ENCODE measurements at regions not wholly inside any gene's neighbourhood (a gene's known extent, or its start where the extent isn't known, plus 50 kb on each side); places are given as distances from the start of the nearest gene placed in this dataset.

GRCh38 chr6:27138837-27139755 is 108.4 kb upstream of the PRSS16 start:
- peak overlapping the region; percentile 69 to 98 for H3K27ac ChIP-seq (ENCODE audit: low read depth in 2 of 2, low read length in 1 of 2)
- TF ChIP-seq TCF12 (IDR thresholded peaks at IDR 0.05), result peak; percentile 64
- no peak for TF ChIP-seq JUND (IDR thresholded peaks at IDR 0.05)
- peak; percentile 99 for TF ChIP-seq POLR2AphosphoS5 (IDR thresholded peaks at IDR 0.05; ENCODE audit: low read depth, low read length)
- TF ChIP-seq REST (IDR thresholded peaks at IDR 0.05; ENCODE audit: low read depth, low read length), result peak; percentile 80
- TF ChIP-seq MXI1 (IDR thresholded peaks at IDR 0.05; ENCODE audit: low read depth, low read length), result peak; percentile 31; the same call in 1 of the 2 replicates
- peak; percentile 95 for TF ChIP-seq ZBTB33 (IDR thresholded peaks at IDR 0.05; ENCODE audit: borderline replicate concordance, low read depth)
- TF ChIP-seq MAX (IDR thresholded peaks at IDR 0.05; ENCODE audit: low read depth), result peak; percentile 60; the same call in 1 of the 2 replicates
- TF ChIP-seq CTCF (IDR thresholded peaks at IDR 0.05), result no peak
- no peak for TF ChIP-seq USF2 (IDR thresholded peaks at IDR 0.05; ENCODE audit: borderline replicate concordance, low read depth, low read length)
- no peak for TF ChIP-seq RFX5 (IDR thresholded peaks at IDR 0.05; ENCODE audit: low read length)
- no peak for TF ChIP-seq EZH2phosphoT487 (IDR thresholded peaks at IDR 0.05; ENCODE audit: borderline replicate concordance, low read depth)
- peak; percentile 97 for TF ChIP-seq SIN3A (IDR thresholded peaks at IDR 0.05; ENCODE audit: borderline replicate concordance, low read depth, low read length)
- peak; percentile 82 to 87 for TF ChIP-seq EP300 (IDR thresholded peaks at IDR 0.05; ENCODE audit: borderline replicate concordance in 1 of 2, low read depth in 1 of 2, low read length in 1 of 2)
- peak; percentile 69; the same call in 1 of the 2 replicates for TF ChIP-seq RCOR1 (IDR thresholded peaks at IDR 0.05; ENCODE audit: low read length)
- TF ChIP-seq YY1 (IDR thresholded peaks at IDR 0.05; ENCODE audit: low read depth), result peak; percentile 35; the same call in 1 of the 2 replicates
- TF ChIP-seq FOXJ3 (CRISPR knock-in tag; IDR thresholded peaks at IDR 0.05), result no peak
- peak; percentile 84 for TF ChIP-seq ELF1 (IDR thresholded peaks at IDR 0.05)
- 0 out of 2 replicates have a peak, but pooled peaks have one; percentile 4 for TF ChIP-seq PBX3 (IDR thresholded peaks at IDR 0.05)
- peak; percentile 40; the same call in 1 of the 2 replicates for TF ChIP-seq RXRA (IDR thresholded peaks at IDR 0.05; ENCODE audit: borderline replicate concordance, low read depth)
- peak; percentile 98 for TF ChIP-seq CHD2 (IDR thresholded peaks at IDR 0.05; ENCODE audit: low read length, partially characterized antibody)
- peak; percentile 71 for TF ChIP-seq TAF1 (IDR thresholded peaks at IDR 0.05; ENCODE audit: borderline replicate concordance, low read depth, low read length)
- TF ChIP-seq NFIC (IDR thresholded peaks at IDR 0.05; ENCODE audit: borderline replicate concordance), result peak; percentile 74

More at GRCh38 chr6:27138837-27139755, 108.4 kb upstream of the PRSS16 start:
- Histone ChIP-seq H3K9me3 (no peaks in the 10 kb centered on the region), H3K9ac (peak overlapping the region; percentile 72), H2AFZ (ENCODE audit: low read depth) (peak overlapping the region; percentile 49), H3K4me2 (peak overlapping the region; percentile 88), H4K20me1 (ENCODE audit: insufficient read depth) (no peaks in the 10 kb centered on the region), H3K4me1 (ENCODE audit: control insufficient read depth in 1 of 2, insufficient read depth in 2 of 2, low read depth in 1 of 2, low read length in 1 of 2) (peaks cover 12 to 19% of the 10 kb centered on the region in 2 experiments), H3K79me2 (ENCODE audit: insufficient read depth) (peaks cover 46% of the 10 kb centered on the region; the same call in 1 of the 2 replicates), H3K4me3 (ENCODE audit: low read depth in 2 of 2, low read length in 1 of 2) (peak overlapping the region; percentile 63), H3K9me2 (no peaks in the 10 kb centered on the region), H3F3A (replicated peaks; ENCODE audit: insufficient read depth) (peaks cover 30% of the 10 kb centered on the region), H3K27me3 (ENCODE audit: insufficient read depth) (no peaks in the 10 kb centered on the region), H3K36me3 (replicated peaks in 1 of 2; ENCODE audit: control insufficient read depth in 1 of 2, insufficient read depth in 2 of 2, low read length in 1 of 2) (peaks cover 10 to 25% of the 10 kb centered on the region in 2 experiments)
- ChIA-PET POLR2A (interaction anchor here (0.6 to 1.9 kb wide), 13 partner anchors 8 to 1746 kb away, joined by 3 to 20 read pairs (median 4); a partner anchor contains a TSS), CTCF (interaction anchor here (0.6 to 2.0 kb wide), 4 partner anchors 12 to 934 kb away, joined by 3 to 7 read pairs (median 4); a partner anchor contains a TSS)
- 6% methylated on average over 36 of the region's 36 CpGs for WGBS (ENCODE audit: low lambda C conversion rate)
- peak; percentile 77 for DNase-seq
